ENCODE measurements at regions not wholly inside any gene's neighbourhood (a gene's known extent, or its start where the extent isn't known, plus 50 kb on each side); places are given as distances from the start of the nearest gene placed in this dataset.
A peak's percentile ranks its signal among the peaks of the same experiment; 100 is the strongest.

- no peak for TF ChIP-seq POLR2A (IDR thresholded peaks at IDR 0.05)
- TF ChIP-seq, protein P1, sequence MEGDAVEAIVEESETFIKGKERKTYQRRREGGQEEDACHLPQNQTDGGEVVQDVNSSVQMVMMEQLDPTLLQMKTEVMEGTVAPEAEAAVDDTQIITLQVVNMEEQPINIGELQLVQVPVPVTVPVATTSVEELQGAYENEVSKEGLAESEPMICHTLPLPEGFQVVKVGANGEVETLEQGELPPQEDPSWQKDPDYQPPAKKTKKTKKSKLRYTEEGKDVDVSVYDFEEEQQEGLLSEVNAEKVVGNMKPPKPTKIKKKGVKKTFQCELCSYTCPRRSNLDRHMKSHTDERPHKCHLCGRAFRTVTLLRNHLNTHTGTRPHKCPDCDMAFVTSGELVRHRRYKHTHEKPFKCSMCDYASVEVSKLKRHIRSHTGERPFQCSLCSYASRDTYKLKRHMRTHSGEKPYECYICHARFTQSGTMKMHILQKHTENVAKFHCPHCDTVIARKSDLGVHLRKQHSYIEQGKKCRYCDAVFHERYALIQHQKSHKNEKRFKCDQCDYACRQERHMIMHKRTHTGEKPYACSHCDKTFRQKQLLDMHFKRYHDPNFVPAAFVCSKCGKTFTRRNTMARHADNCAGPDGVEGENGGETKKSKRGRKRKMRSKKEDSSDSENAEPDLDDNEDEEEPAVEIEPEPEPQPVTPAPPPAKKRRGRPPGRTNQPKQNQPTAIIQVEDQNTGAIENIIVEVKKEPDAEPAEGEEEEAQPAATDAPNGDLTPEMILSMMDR (IDR thresholded peaks at IDR 0.05), result no peak
- H3K9me3 ChIP-seq, result no peaks in the 10 kb centered on the region
- 63 to 74% methylated on average over 5 of the region's 5 CpGs for WGBS, 2 donors
- peaks cover 0 to 24% (median 0%) of the 10 kb centered on the region in 3 donors for H3K4me1 ChIP-seq
- intact Hi-C loops (cut with DNase I), result no loop called here
- no peak for DNase-seq
- no peak overlapping the region for H3K27ac ChIP-seq
- H3K27me3 ChIP-seq, result no peaks in the 10 kb centered on the region
- no peak overlapping the region for H3K4me3 ChIP-seq
- no peaks in the 10 kb centered on the region for H3K36me3 ChIP-seq
These were observed 510.9 kb downstream of the TXNL1 start for GRCh38 chr18:56127322-56128099.

- peak overlapping the region in 3 of 4 donors; percentile 27 to 62 (median 38) for H3K27ac ChIP-seq
- no peak overlapping the region for H3K4me3 ChIP-seq
- H3K36me3 ChIP-seq, result no peaks in the 10 kb centered on the region
- H3K4me1 ChIP-seq, result peaks cover 0 to 29% (median 0%) of the 10 kb centered on the region in 3 donors
- H3K9me3 ChIP-seq, result no peaks in the 10 kb centered on the region
- no peak for DNase-seq
- no peaks in the 10 kb centered on the region for H3K27me3 ChIP-seq
- no peak for TF ChIP-seq POLR2A (IDR thresholded peaks at IDR 0.05)
- TF ChIP-seq, protein P1 (IDR thresholded peaks at IDR 0.05), result no peak
- intact Hi-C loops (cut with DNase I), result no loop called here
- WGBS, 2 donors, result 18 to 23% methylated on average over 2 of the region's 2 CpGs
These were observed 514.2 kb downstream of the TXNL1 start for GRCh38 chr18:56124186-56124585.

GRCh38 chr18:56121669-56122068 lies 516.7 kb downstream of the TXNL1 start:
- H3K27ac ChIP-seq, result no peak overlapping the region
- intact Hi-C loops (cut with DNase I), result no loop called here
- TF ChIP-seq, protein P1 (IDR thresholded peaks at IDR 0.05), result no peak
- no peak for TF ChIP-seq POLR2A (IDR thresholded peaks at IDR 0.05)
- 83 to 91% methylated on average over 1 of the region's 1 CpG for WGBS, 2 donors
- DNase-seq, result no peak
- H3K36me3 ChIP-seq, result no peaks in the 10 kb centered on the region
- H3K27me3 ChIP-seq, result no peaks in the 10 kb centered on the region
- no peaks in the 10 kb centered on the region for H3K9me3 ChIP-seq
- H3K4me1 ChIP-seq, result peaks cover 4 to 47% (median 13%) of the 10 kb centered on the region in 3 donors
- H3K4me3 ChIP-seq, result no peak overlapping the region

DNA sequence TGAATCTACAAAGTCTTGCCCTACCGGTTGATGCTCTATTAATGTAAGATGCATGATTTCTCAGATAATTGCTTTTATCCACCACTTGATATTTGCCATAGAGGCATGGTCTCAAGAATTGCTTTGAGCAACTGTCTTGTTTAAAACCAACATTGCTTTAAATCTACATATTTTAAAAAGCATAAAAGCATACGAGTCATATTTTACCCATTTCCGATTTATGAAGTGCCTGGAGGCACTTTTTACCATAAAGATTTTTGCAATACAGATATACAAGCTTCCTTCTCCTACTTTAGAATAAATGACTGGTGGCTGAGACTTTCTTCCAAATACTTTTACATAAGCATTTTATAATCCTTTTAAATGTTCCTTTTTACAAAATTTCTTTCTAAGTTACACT lies 517.6 kb downstream of the TXNL1 start:
- Histone ChIP-seq H3K27ac (no peak overlapping the region), H3K9me3 (no peaks in the 10 kb centered on the region), H3K4me3 (no peak overlapping the region), H3K4me1 (peaks cover 4 to 52% (median 13%) of the 10 kb centered on the region in 3 donors), H3K27me3 (no peaks in the 10 kb centered on the region), H3K36me3 (no peaks in the 10 kb centered on the region)
- WGBS, 2 donors, result 45 to 65% methylated on average over 3 of the region's 3 CpGs
- DNase-seq, result no peak
- TF ChIP-seq, protein P1 (IDR thresholded peaks at IDR 0.05), result no peak
- TF ChIP-seq POLR2A (IDR thresholded peaks at IDR 0.05), result no peak
- intact Hi-C loops (cut with DNase I), result no loop called here

DNA sequence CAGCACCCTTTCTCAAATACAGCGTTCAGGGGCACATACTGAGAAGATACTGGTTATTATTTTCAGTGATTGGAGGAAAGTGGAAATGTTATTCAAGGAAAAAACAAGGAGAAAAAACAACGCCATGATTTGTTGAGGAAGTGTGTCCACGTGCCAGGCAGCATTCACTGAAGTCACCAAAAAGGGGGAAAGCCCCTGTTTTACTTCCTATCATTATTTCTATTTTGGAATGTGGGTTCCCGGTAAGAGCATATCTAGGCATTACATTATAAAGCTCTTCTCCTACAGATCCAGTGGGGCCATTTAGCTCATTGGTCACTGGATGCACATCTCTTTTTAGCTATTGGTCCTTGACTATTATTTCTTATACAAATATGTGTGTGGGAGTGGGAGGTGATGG lies 518.7 kb downstream of the TXNL1 start:
- TF ChIP-seq POLR2A (IDR thresholded peaks at IDR 0.05), result no peak
- TF ChIP-seq, protein P1 (IDR thresholded peaks at IDR 0.05), result no peak
- H3K9me3 ChIP-seq, result no peaks in the 10 kb centered on the region
- no peak for DNase-seq
- H3K27me3 ChIP-seq, result no peaks in the 10 kb centered on the region
- 70 to 81% methylated on average over 4 of the region's 4 CpGs for WGBS, 2 donors
- no peak overlapping the region for H3K27ac ChIP-seq
- no peak overlapping the region for H3K4me3 ChIP-seq
- H3K36me3 ChIP-seq, result no peaks in the 10 kb centered on the region
- H3K4me1 ChIP-seq, result peaks cover 4 to 55% (median 13%) of the 10 kb centered on the region in 3 donors
- intact Hi-C loops (cut with DNase I), result no loop called here
